ENCODE measurements at regions not wholly inside any gene's neighbourhood (a gene's known extent, or its start where the extent isn't known, plus 50 kb on each side); places are given as distances from the start of the nearest gene placed in this dataset.

- TF ChIP-seq ZNF274 (IDR thresholded peaks at IDR 0.05; ENCODE audit: low read depth, low read length), result no peak
- no peak for TF ChIP-seq SUZ12 (IDR thresholded peaks at IDR 0.05; ENCODE audit: extremely low read depth, insufficient read depth, insufficient read length)
Observed at GRCh38 chr9:84151236-84151635, 170.6 kb downstream of the RMI1 start.
